Large intestine (tissue), 3 donors: ENCODE measurements at regions not wholly inside any gene's neighbourhood (a gene's known extent, or its start where the extent isn't known, plus 50 kb on each side); places are given as distances from the start of the nearest gene placed in this dataset.

Source experiments
- DNase-seq, 2 donors: peaks; one replicate each; pipeline versions ENCODE4 v3.0.0 to v3.0.0-alpha.2; 2013
- H3K27ac ChIP-seq: one replicate; pipeline ENCODE4 v1.5.1; 2013; ENCODE audit warnings: low read length
- H3K27me3 ChIP-seq: 2 replicates; pipeline ENCODE4 v1.6.1; 2013; ENCODE audit warnings: low read length; ENCODE audit not compliant: control insufficient read depth, insufficient read depth
- H3K36me3 ChIP-seq: 2 replicates; pipeline ENCODE4 v1.6.1; 2013; ENCODE audit warnings: low read length; ENCODE audit not compliant: control insufficient read depth, insufficient read depth
- H3K4me1 ChIP-seq: one replicate; pipeline ENCODE4 v1.6.1; 2013; ENCODE audit warnings: low read length; ENCODE audit not compliant: control insufficient read depth, insufficient read depth
- H3K4me3 ChIP-seq: one replicate; pipeline ENCODE4 v1.5.1; 2013; ENCODE audit warnings: low read length
- H3K9me3 ChIP-seq: one replicate; pipeline ENCODE4 v1.6.1; 2013; ENCODE audit warnings: mild to moderate bottlenecking, low read depth, low read length, moderate library complexity; ENCODE audit not compliant: control insufficient read depth
- WGBS: methylation state at CpG from one replicate; pipeline ENCODE4 v1.1.5; 2013; ENCODE audit warnings: low lambda C conversion rate; ENCODE audit not compliant: insufficient coverage; 5-methylcytosine and 5-hydroxymethylcytosine counted together

DNA sequence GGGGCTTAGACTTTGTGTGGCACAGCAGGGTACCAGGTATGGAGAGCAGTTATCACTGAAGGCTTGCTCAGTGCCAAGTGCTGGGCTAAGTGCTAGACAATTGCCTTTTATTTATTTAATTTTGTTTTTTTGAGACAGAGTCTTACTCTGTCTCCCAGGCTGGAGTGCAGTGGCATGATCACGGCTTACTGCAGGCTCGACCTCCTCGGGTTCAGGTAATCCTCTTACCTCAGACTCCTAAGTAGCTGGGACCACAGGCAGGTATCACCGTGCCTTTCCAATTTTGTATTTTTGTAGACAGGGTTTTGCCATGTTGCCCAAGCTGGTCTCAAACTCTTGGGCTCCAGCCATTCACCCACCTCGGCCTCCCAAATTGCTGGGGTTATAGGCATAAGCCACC is 256.9 kb downstream of the ZNF536 start:
- no peaks in the 10 kb centered on the region for H3K36me3 ChIP-seq
- no peak overlapping the region for H3K27ac ChIP-seq
- no peaks in the 10 kb centered on the region for H3K27me3 ChIP-seq
- no peak for DNase-seq
- H3K4me1 ChIP-seq: no peaks in the 10 kb centered on the region
- 90% methylated on average over 2 of the region's 5 CpGs for WGBS
- no peak overlapping the region for H3K4me3 ChIP-seq
- no peaks in the 10 kb centered on the region for H3K9me3 ChIP-seq

- H3K4me1 ChIP-seq: no peaks in the 10 kb centered on the region
- no peak for DNase-seq
- H3K27ac ChIP-seq: no peak overlapping the region
- no peaks in the 10 kb centered on the region for H3K36me3 ChIP-seq
- no peak overlapping the region for H3K4me3 ChIP-seq
- no peaks in the 10 kb centered on the region for H3K27me3 ChIP-seq
- no peaks in the 10 kb centered on the region for H3K9me3 ChIP-seq
- WGBS: no CpG with 5 or more reads among the region's 19 CpGs
Observed at GRCh38 chr19:30626626-30626966, 254.4 kb downstream of the ZNF536 start.

DNA sequence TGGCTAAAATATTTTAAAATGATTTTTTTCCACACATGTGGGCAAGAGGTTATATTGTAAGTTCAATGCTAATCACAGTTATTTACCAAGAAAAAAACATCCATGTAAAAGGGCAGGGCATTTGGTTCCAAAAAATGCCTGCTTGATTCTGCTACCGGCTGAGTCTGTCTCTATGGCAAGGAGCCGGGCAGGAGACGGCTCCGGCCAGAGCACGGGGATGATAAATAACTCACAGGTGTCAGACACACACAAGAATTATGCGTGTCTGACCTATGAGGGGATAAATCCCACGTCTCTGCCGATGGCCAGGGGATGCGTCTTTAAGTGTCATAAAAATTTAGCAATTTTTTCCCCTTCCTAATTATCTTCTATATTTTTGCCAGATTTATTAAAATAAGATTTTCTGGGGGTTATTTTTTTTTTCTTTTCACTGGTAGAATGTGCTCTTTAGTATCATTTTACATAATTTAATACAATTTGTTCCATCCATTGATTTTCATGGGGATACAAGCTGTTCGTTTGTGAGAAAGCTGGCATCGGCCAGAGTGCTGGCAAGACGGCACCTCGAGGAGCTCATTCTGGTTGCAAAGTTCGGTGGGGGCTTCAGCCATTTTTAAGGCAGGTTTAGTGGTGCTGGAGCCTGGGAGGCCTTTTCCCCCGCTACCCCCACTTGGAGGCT is 253.9 kb downstream of the ZNF536 start:
- Histone ChIP-seq H3K4me1 (no peaks in the 10 kb centered on the region), H3K27ac (no peak overlapping the region), H3K36me3 (no peaks in the 10 kb centered on the region), H3K9me3 (no peaks in the 10 kb centered on the region), H3K27me3 (no peaks in the 10 kb centered on the region), H3K4me3 (no peak overlapping the region)
- DNase-seq: no peak
- 70% methylated on average over 4 of the region's 15 CpGs for WGBS

- no peaks in the 10 kb centered on the region for H3K9me3 ChIP-seq
- H3K4me3 ChIP-seq: no peak overlapping the region
- DNase-seq: no peak
- no CpG with 5 or more reads among the region's 5 CpGs for WGBS
- no peaks in the 10 kb centered on the region for H3K36me3 ChIP-seq
- H3K4me1 ChIP-seq: no peaks in the 10 kb centered on the region
- H3K27me3 ChIP-seq: no peaks in the 10 kb centered on the region
- H3K27ac ChIP-seq: no peak overlapping the region
Observed at GRCh38 chr19:30622276-30622675, 250.1 kb downstream of the ZNF536 start.

GRCh38 chr19:30621326-30621920 is 249.2 kb downstream of the ZNF536 start:
- H3K9me3 ChIP-seq: no peaks in the 10 kb centered on the region
- no CpG with 5 or more reads among the region's 8 CpGs for WGBS
- H3K4me3 ChIP-seq: no peak overlapping the region
- DNase-seq: no peak
- H3K4me1 ChIP-seq: no peaks in the 10 kb centered on the region
- H3K27me3 ChIP-seq: no peaks in the 10 kb centered on the region
- H3K27ac ChIP-seq: no peak overlapping the region
- H3K36me3 ChIP-seq: no peaks in the 10 kb centered on the region

GRCh38 chr19:30620354-30620753 is 248.2 kb downstream of the ZNF536 start:
- Histone ChIP-seq H3K4me3 (no peak overlapping the region), H3K36me3 (no peaks in the 10 kb centered on the region), H3K4me1 (no peaks in the 10 kb centered on the region), H3K9me3 (no peaks in the 10 kb centered on the region), H3K27me3 (no peaks in the 10 kb centered on the region), H3K27ac (no peak overlapping the region)
- no peak for DNase-seq
- WGBS: no CpG with 5 or more reads among the region's 4 CpGs

DNA sequence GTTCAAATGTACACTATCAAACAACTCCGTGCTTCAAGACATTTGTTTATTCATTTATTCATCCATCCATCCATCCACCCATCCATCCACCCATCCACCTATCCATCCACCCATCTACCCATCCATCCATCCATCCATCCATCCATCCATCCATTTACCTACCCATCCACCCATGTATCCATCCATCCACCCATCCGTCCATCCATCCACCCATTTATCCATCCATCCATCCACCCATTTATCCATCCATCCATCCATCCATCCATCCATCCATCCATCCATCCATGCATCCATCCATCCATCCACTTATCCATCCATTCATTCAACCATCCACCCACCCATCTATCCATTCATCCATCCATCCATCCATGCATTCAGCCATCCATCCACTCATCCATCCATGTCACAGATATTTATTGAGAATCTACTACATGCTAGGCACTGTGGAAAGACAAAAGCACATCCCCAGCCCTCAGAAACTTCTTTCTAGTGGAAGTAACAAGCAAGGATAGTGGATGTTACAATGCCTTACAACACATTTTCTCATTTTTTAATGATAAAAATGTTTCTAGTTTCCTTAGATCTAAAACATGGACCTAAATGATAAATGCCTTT is 237.6 kb downstream of the ZNF536 start:
- no peaks in the 10 kb centered on the region for H3K36me3 ChIP-seq

GRCh38 chr19:30608471-30608870 is 236.3 kb downstream of the ZNF536 start:
- Histone ChIP-seq H3K36me3 (no peaks in the 10 kb centered on the region), H3K4me3 (no peak overlapping the region), H3K27me3 (no peaks in the 10 kb centered on the region), H3K9me3 (no peaks in the 10 kb centered on the region), H3K27ac (no peak overlapping the region), H3K4me1 (no peaks in the 10 kb centered on the region)
- WGBS: no CpG with 5 or more reads among the region's 1 CpG
- no peak for DNase-seq

More for the DNA sequence above, 237.6 kb downstream of the ZNF536 start:
- Histone ChIP-seq H3K27ac (no peak overlapping the region), H3K4me3 (no peak overlapping the region), H3K4me1 (no peaks in the 10 kb centered on the region), H3K27me3 (no peaks in the 10 kb centered on the region), H3K9me3 (no peaks in the 10 kb centered on the region)
- no peak for DNase-seq
- WGBS: 100% methylated on average over 1 of the region's 2 CpGs
